ENCODE measurements at regions not wholly inside any gene's neighbourhood (a gene's known extent, or its start where the extent isn't known, plus 50 kb on each side); places are given as distances from the start of the nearest gene placed in this dataset.
A peak's percentile ranks its signal among the peaks of the same experiment; 100 is the strongest.

DNA sequence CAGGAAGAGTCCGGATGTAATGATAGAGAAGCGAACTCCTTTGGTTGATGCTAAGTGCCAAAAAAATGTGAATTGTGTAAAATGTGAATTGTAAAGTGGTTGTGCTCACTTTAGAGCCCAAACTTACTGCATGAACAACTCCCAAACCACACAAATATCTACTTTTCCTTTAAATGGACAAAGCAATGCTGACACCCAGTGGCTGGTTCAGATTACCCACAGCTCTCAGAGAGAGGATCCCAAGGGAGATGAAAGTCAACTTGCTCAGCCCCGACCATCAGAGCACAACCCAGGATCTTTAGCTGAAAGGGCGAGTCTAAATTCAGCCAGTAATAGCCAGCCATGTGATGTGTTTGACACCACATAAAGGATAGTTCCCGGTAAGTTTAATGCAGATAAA lies 133.7 kb downstream of the NMUR2 start:
- TF ChIP-seq, protein P1, sequence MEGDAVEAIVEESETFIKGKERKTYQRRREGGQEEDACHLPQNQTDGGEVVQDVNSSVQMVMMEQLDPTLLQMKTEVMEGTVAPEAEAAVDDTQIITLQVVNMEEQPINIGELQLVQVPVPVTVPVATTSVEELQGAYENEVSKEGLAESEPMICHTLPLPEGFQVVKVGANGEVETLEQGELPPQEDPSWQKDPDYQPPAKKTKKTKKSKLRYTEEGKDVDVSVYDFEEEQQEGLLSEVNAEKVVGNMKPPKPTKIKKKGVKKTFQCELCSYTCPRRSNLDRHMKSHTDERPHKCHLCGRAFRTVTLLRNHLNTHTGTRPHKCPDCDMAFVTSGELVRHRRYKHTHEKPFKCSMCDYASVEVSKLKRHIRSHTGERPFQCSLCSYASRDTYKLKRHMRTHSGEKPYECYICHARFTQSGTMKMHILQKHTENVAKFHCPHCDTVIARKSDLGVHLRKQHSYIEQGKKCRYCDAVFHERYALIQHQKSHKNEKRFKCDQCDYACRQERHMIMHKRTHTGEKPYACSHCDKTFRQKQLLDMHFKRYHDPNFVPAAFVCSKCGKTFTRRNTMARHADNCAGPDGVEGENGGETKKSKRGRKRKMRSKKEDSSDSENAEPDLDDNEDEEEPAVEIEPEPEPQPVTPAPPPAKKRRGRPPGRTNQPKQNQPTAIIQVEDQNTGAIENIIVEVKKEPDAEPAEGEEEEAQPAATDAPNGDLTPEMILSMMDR (IDR thresholded peaks at IDR 0.05 in 2 of 3, conservative IDR thresholded peaks at IDR 0.05 in 1 of 3; ENCODE audit: borderline replicate concordance in 1 of 3, insufficient read depth in 1 of 3, low read depth in 2 of 3, low read length in 2 of 3) = peak in 2 of 3 experiments; percentile 22 to 44; a peak in 3 of 6 replicates
- no peak for TF ChIP-seq POLR2AphosphoS5 (IDR thresholded peaks at IDR 0.05; ENCODE audit: low read depth, low read length)
- TF ChIP-seq, protein P2, sequence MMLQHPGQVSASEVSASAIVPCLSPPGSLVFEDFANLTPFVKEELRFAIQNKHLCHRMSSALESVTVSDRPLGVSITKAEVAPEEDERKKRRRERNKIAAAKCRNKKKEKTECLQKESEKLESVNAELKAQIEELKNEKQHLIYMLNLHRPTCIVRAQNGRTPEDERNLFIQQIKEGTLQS (IDR thresholded peaks at IDR 0.05) = no peak

Measured in HCT116 (cell line).